Neural cell (in vitro differentiated cells): ENCODE measurements at regions not wholly inside any gene's neighbourhood (a gene's known extent, or its start where the extent isn't known, plus 50 kb on each side); places are given as distances from the start of the nearest gene placed in this dataset.

ENCODE experiments used
- EP300 ChIP-seq: fragments of 450-650 bp; conservative IDR thresholded peaks from 2 replicates; pipeline ENCODE4 v1.6.1; 2014; ENCODE audit warnings: antibody characterized with exemption, mild to moderate bottlenecking, moderate library complexity; ENCODE audit not compliant: poor library complexity, severe bottlenecking
- EZH2 ChIP-seq: fragments of 200-600, 300-800 bp; shearing (Covaris generic), sonication (generic); IDR thresholded peaks from 2 replicates; pipeline ENCODE4 v1.6.1; 2014; ENCODE audit warnings: antibody characterized with exemption, low read length, borderline replicate concordance, mild to moderate bottlenecking; ENCODE audit not compliant: insufficient read depth, poor library complexity, severe bottlenecking
- POLR2AphosphoS5 ChIP-seq: IDR thresholded peaks from 2 replicates; pipeline ENCODE4 v1.6.1; 2012
- SMC3 ChIP-seq: fragments of 450-650 bp; conservative IDR thresholded peaks from 2 replicates; pipeline ENCODE4 v1.6.1; 2014; ENCODE audit warnings: antibody characterized with exemption, mild to moderate bottlenecking, moderate library complexity; ENCODE audit not compliant: poor library complexity
- TF ChIP-seq, protein P1 (sequence below): fragments of 450-650 bp; IDR thresholded peaks from 2 replicates; pipeline ENCODE4 v1.5.1; 2014; ENCODE audit warnings: antibody characterized with exemption, mild to moderate bottlenecking, moderate library complexity; ENCODE audit not compliant: poor library complexity, severe bottlenecking

- TF ChIP-seq, protein P1, sequence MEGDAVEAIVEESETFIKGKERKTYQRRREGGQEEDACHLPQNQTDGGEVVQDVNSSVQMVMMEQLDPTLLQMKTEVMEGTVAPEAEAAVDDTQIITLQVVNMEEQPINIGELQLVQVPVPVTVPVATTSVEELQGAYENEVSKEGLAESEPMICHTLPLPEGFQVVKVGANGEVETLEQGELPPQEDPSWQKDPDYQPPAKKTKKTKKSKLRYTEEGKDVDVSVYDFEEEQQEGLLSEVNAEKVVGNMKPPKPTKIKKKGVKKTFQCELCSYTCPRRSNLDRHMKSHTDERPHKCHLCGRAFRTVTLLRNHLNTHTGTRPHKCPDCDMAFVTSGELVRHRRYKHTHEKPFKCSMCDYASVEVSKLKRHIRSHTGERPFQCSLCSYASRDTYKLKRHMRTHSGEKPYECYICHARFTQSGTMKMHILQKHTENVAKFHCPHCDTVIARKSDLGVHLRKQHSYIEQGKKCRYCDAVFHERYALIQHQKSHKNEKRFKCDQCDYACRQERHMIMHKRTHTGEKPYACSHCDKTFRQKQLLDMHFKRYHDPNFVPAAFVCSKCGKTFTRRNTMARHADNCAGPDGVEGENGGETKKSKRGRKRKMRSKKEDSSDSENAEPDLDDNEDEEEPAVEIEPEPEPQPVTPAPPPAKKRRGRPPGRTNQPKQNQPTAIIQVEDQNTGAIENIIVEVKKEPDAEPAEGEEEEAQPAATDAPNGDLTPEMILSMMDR: no peak
- TF ChIP-seq EZH2 (no peak), SMC3 (no peak), EP300 (no peak), POLR2AphosphoS5 (no peak)
Observed at GRCh38 chr11:29305456-29306232, 711.2 kb downstream of the KCNA4 start.
